ENCODE measurements at regions not wholly inside any gene's neighbourhood (a gene's known extent, or its start where the extent isn't known, plus 50 kb on each side); places are given as distances from the start of the nearest gene placed in this dataset.

GRCh38 chr2:19675856-19676460, 225.8 kb downstream of the TTC32 start:
- H3K4me3 ChIP-seq (ENCODE audit: low read depth, low read length), result no peak overlapping the region

GRCh38 chr2:19675003-19675629, 226.7 kb downstream of the TTC32 start:
- DNase-seq (ENCODE audit: low read depth), result no peak
- no peak for TF ChIP-seq POLR2A (IDR thresholded peaks at IDR 0.05; ENCODE audit: extremely low read depth, insufficient read length)
- no peak for TF ChIP-seq CTCF (IDR thresholded peaks at IDR 0.05; ENCODE audit: low read depth, low read length)
- no peak for TF ChIP-seq MYC (IDR thresholded peaks at IDR 0.05; ENCODE audit: low read depth, low read length)
- no peak for TF ChIP-seq MAX (IDR thresholded peaks at IDR 0.05; ENCODE audit: low read depth, low read length)
- no peak overlapping the region for H3K4me3 ChIP-seq (ENCODE audit: low read depth, low read length)

More at GRCh38 chr2:19675856-19676460, 225.8 kb downstream of the TTC32 start:
- TF ChIP-seq POLR2A (IDR thresholded peaks at IDR 0.05; ENCODE audit: extremely low read depth, insufficient read length) (no peak), MYC (IDR thresholded peaks at IDR 0.05; ENCODE audit: low read depth, low read length) (no peak), CTCF (IDR thresholded peaks at IDR 0.05; ENCODE audit: low read depth, low read length) (no peak), MAX (IDR thresholded peaks at IDR 0.05; ENCODE audit: low read depth, low read length) (no peak)
- DNase-seq (ENCODE audit: low read depth), result no peak

- TF ChIP-seq MAX (IDR thresholded peaks at IDR 0.05; ENCODE audit: low read depth, low read length), result no peak
- no peak for TF ChIP-seq MYC (IDR thresholded peaks at IDR 0.05; ENCODE audit: low read depth, low read length)
- no peak for TF ChIP-seq CTCF (IDR thresholded peaks at IDR 0.05; ENCODE audit: low read depth, low read length)
- no peak for TF ChIP-seq POLR2A (IDR thresholded peaks at IDR 0.05; ENCODE audit: extremely low read depth, insufficient read length)
- no peak overlapping the region for H3K4me3 ChIP-seq (ENCODE audit: low read depth, low read length)
- no peak for DNase-seq (ENCODE audit: low read depth)
These were observed 227.5 kb downstream of the TTC32 start for GRCh38 chr2:19674051-19675002.

- H3K4me3 ChIP-seq (ENCODE audit: low read depth, low read length), result no peak overlapping the region
- no peak for TF ChIP-seq CTCF (IDR thresholded peaks at IDR 0.05; ENCODE audit: low read depth, low read length)
- TF ChIP-seq MYC (IDR thresholded peaks at IDR 0.05; ENCODE audit: low read depth, low read length), result no peak
- TF ChIP-seq POLR2A (IDR thresholded peaks at IDR 0.05; ENCODE audit: extremely low read depth, insufficient read length), result no peak
- TF ChIP-seq MAX (IDR thresholded peaks at IDR 0.05; ENCODE audit: low read depth, low read length), result no peak
- no peak for DNase-seq (ENCODE audit: low read depth)
These were observed 228.5 kb downstream of the TTC32 start for GRCh38 chr2:19673213-19673791.

- H3K4me3 ChIP-seq (ENCODE audit: low read depth, low read length), result no peak overlapping the region
- DNase-seq (ENCODE audit: low read depth), result no peak
- no peak for TF ChIP-seq POLR2A (IDR thresholded peaks at IDR 0.05; ENCODE audit: extremely low read depth, insufficient read length)
These were observed 229.9 kb downstream of the TTC32 start for GRCh38 chr2:19671916-19672315.
